Endothelial cell of umbilical vein (primary cell): ENCODE measurements at regions not wholly inside any gene's neighbourhood (a gene's known extent, or its start where the extent isn't known, plus 50 kb on each side); places are given as distances from the start of the nearest gene placed in this dataset.

ENCODE experiments used
- CTCF ChIP-seq, 2 donors: IDR thresholded peaks; 1 replicate in 1 of 2; 2 replicates in 1 of 2; pipeline ENCODE4 v1.5.1; 2011; ENCODE audit warnings: low read length in 2 of 2, mild to moderate bottlenecking in 2 of 2, moderate library complexity in 2 of 2, control low read depth in 1 of 2, inconsistent platforms in 1 of 2, low read depth in 1 of 2; ENCODE audit not compliant: insufficient read depth in 1 of 2; ENCODE audit errors: extremely low read depth in 1 of 2
- GATA2 ChIP-seq: IDR thresholded peaks from 2 replicates; pipeline ENCODE4 v1.7.0; 2011; ENCODE audit warnings: low read depth, mild to moderate bottlenecking, moderate library complexity, mixed read lengths, low read length; ENCODE audit not compliant: insufficient read length, insufficient read depth
- MAX ChIP-seq: IDR thresholded peaks from 2 replicates; pipeline ENCODE4 v1.6.1; 2011; ENCODE audit not compliant: insufficient read depth, insufficient read length
- POLR2A ChIP-seq: IDR thresholded peaks from 2 replicates; pipeline ENCODE4 v1.6.1; 2012; ENCODE audit warnings: low read depth, mild to moderate bottlenecking, control low read depth, low read length
- POLR2AphosphoS5 ChIP-seq: IDR thresholded peaks from 2 replicates; pipeline ENCODE4 v1.6.1; 2012; ENCODE audit warnings: low read depth, mild to moderate bottlenecking, control low read depth, low read length, moderate library complexity; ENCODE audit not compliant: insufficient read depth

- TF ChIP-seq POLR2A: no peak
- TF ChIP-seq CTCF (IDR thresholded peaks at IDR 0.05; ENCODE audit: extremely low read depth in 1 of 2, insufficient read depth in 1 of 2, low read depth in 1 of 2, low read length in 2 of 2): no peak
- no peak for TF ChIP-seq MAX
- TF ChIP-seq POLR2AphosphoS5: no peak
- TF ChIP-seq GATA2: no peak
Observed at GRCh38 chr18:77647472-77647871, 397.8 kb downstream of the GALR1 start.
